CD14-positive monocyte (primary cell): ENCODE measurements at regions not wholly inside any gene's neighbourhood (a gene's known extent, or its start where the extent isn't known, plus 50 kb on each side); places are given as distances from the start of the nearest gene placed in this dataset.
"Not testable (repeated sequence)": the region's sequence is repeated elsewhere in the genome, so short reads cannot be mapped to it uniquely, and the experiment has no call there.

Experiments used
- DNase-seq, 3 donors: peaks; one replicate each; pipeline ENCODE4 v3.0.0-alpha.2; 2011 to 2022
- H2AFZ ChIP-seq: 2 replicates; pipeline ENCODE4 v1.6.0; 2012; ENCODE audit warnings: mild to moderate bottlenecking, low read depth, low read length, inconsistent platforms; ENCODE audit not compliant: insufficient read depth, poor library complexity, severe bottlenecking
- H3K27ac ChIP-seq, 2 donors: 1 replicate in 1 of 2; 2 replicates in 1 of 2; pipeline ENCODE4 v1.5.1; 2012 to 2013; ENCODE audit warnings: low read length in 2 of 2, control low read depth in 1 of 2, inconsistent platforms in 1 of 2, low read depth in 1 of 2, mild to moderate bottlenecking in 1 of 2
- H3K27me3 ChIP-seq, 2 donors: one replicate each; pipeline versions ENCODE4 v1.6.0 to v1.6.1; 2011 to 2013; ENCODE audit warnings: low read length in 2 of 2; ENCODE audit not compliant: control insufficient read depth in 2 of 2, insufficient read depth in 2 of 2
- H3K36me3 ChIP-seq, 2 donors: replicated peaks in 1 of 2; 1 replicate in 1 of 2; 2 replicates in 1 of 2; pipeline versions ENCODE4 v1.5.1 to v1.6.1; 2012 to 2013; ENCODE audit warnings: low read length in 2 of 2, control low read depth in 1 of 2, inconsistent platforms in 1 of 2, mild to moderate bottlenecking in 1 of 2; ENCODE audit not compliant: insufficient read depth in 2 of 2, control insufficient read depth in 1 of 2
- H3K4me1 ChIP-seq, 2 donors: 1 replicate in 1 of 2; 2 replicates in 1 of 2; pipeline versions ENCODE4 v1.5.1 to v1.6.1; 2012 to 2013; ENCODE audit warnings: low read length in 2 of 2, control low read depth in 1 of 2, inconsistent platforms in 1 of 2, mild to moderate bottlenecking in 1 of 2, moderate library complexity in 1 of 2; ENCODE audit not compliant: insufficient read depth in 2 of 2, control insufficient read depth in 1 of 2
- H3K4me2 ChIP-seq: replicated peaks from 2 replicates; pipeline ENCODE3; 2012; ENCODE audit warnings: low read length, moderate library complexity, mild to moderate bottlenecking; ENCODE audit not compliant: poor library complexity, severe bottlenecking; ENCODE audit errors: extremely low read depth
- H3K4me3 ChIP-seq, 3 experiments: fragments of 200-600 bp in 1 of 3; sonication (generic) in 1 of 3; replicated peaks in 1 of 3; 1 replicate in 2 of 3; 2 replicates in 1 of 3; pipeline ENCODE4 v1.5.1; 2011 to 2013; ENCODE audit warnings: low read length in 3 of 3, mild to moderate bottlenecking in 3 of 3, control low read depth in 2 of 3, low read depth in 2 of 3, inconsistent platforms in 1 of 3, moderate library complexity in 1 of 3
- H3K79me2 ChIP-seq: 2 replicates; pipeline ENCODE4 v1.6.0; 2012; ENCODE audit warnings: mild to moderate bottlenecking, control low read depth, inconsistent platforms, low read length, moderate library complexity; ENCODE audit not compliant: insufficient read depth
- H3K9ac ChIP-seq: 2 replicates; pipeline ENCODE4 v1.6.0; 2017; ENCODE audit warnings: low read length, mild to moderate bottlenecking; ENCODE audit not compliant: insufficient read depth, poor library complexity, severe bottlenecking
- H3K9me3 ChIP-seq, 2 donors: replicated peaks in 1 of 2; 1 replicate in 1 of 2; 2 replicates in 1 of 2; pipeline versions ENCODE4 v1.5.1 to v1.6.1; 2012 to 2013; ENCODE audit warnings: low read length in 2 of 2, control low read depth in 1 of 2; ENCODE audit not compliant: control insufficient read depth in 1 of 2, insufficient read depth in 1 of 2
- H4K20me1 ChIP-seq: 2 replicates; pipeline ENCODE4 v1.6.0; 2012; ENCODE audit warnings: mild to moderate bottlenecking, low read length, control low read depth, moderate library complexity; ENCODE audit not compliant: insufficient read depth
- H3K27ac Mint-ChIP-seq, 7 donors: one replicate each; pipeline ENCODE4 v1.8.0; 2020; ENCODE audit warnings: mild to moderate bottlenecking in 7 of 7, mixed read lengths in 7 of 7, moderate library complexity in 6 of 7, inconsistent platforms in 2 of 7
- H3K27me3 Mint-ChIP-seq, 3 donors: one replicate each; pipeline ENCODE4 v1.8.0; 2021 to 2022; ENCODE audit warnings: low read depth in 3 of 3, mild to moderate bottlenecking in 3 of 3, mixed read lengths in 3 of 3, moderate library complexity in 3 of 3, inconsistent platforms in 1 of 3
- H3K36me3 Mint-ChIP-seq, 2 donors: one replicate each; pipeline ENCODE4 v1.8.0; 2020; ENCODE audit warnings: mixed read lengths in 2 of 2, inconsistent platforms in 1 of 2, mild to moderate bottlenecking in 1 of 2
- H3K4me1 Mint-ChIP-seq: one replicate; pipeline ENCODE4 v1.8.0; 2020; ENCODE audit warnings: mild to moderate bottlenecking, mixed read lengths
- H3K4me3 Mint-ChIP-seq, 2 donors: one replicate each; pipeline ENCODE4 v1.8.0; 2020; ENCODE audit warnings: mild to moderate bottlenecking in 2 of 2, mixed read lengths in 2 of 2, moderate library complexity in 1 of 2
- H3K9me3 Mint-ChIP-seq, 7 donors: one replicate each; pipeline ENCODE4 v1.8.0; 2020 to 2022; ENCODE audit warnings: mixed read lengths in 7 of 7, mild to moderate bottlenecking in 6 of 7, moderate library complexity in 6 of 7, inconsistent platforms in 2 of 7
- WGBS: methylation state at CpG from one replicate; pipeline ENCODE4 v1.1.5; 2013; ENCODE audit warnings: missing lambda C conversion rate; ENCODE audit not compliant: insufficient coverage; 5-methylcytosine and 5-hydroxymethylcytosine counted together
- intact Hi-C, 2 donors: fragments of 100-400 bp; cut with micrococcal nuclease; formaldehyde crosslinking; loops; one replicate each; pipeline versions ENCODE4 v1.15.0 to v1.15.1; 2023

DNA sequence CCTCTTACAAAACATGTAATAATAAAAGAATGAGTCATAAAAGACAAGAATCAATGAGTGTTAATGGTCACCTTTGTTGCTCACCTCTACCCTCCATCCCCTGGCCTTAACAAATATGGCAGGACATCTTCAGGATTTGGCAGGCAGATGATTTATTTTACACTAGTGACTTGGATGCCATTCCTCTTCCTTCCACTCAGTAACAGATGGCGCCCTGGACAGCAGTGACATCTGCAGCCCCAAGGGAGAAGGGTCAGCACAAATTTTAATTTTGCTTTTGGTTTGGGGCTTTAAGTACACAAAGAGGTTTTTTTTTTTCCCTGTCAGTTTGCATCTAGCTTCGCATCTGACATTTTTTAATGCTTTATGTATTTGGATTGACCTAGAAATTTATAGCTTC is 188.9 kb downstream of the ZNF92 start:
- H3K9me3 Mint-ChIP-seq, H3K36me3 Mint-ChIP-seq, H3K27me3 Mint-ChIP-seq, H3K36me3 ChIP-seq, H3K79me2 ChIP-seq, H3K27me3 ChIP-seq, H4K20me1 ChIP-seq, H3K27ac Mint-ChIP-seq, H3K4me1 ChIP-seq, H3K4me2 ChIP-seq, intact Hi-C loops, H3K4me3 ChIP-seq, H2AFZ ChIP-seq, H3K9ac ChIP-seq, H3K27ac ChIP-seq, DNase-seq, H3K9me3 ChIP-seq, H3K4me3 Mint-ChIP-seq, H3K4me1 Mint-ChIP-seq: not testable (repeated sequence)
- WGBS = no CpG with 5 or more reads among the region's 2 CpGs

DNA sequence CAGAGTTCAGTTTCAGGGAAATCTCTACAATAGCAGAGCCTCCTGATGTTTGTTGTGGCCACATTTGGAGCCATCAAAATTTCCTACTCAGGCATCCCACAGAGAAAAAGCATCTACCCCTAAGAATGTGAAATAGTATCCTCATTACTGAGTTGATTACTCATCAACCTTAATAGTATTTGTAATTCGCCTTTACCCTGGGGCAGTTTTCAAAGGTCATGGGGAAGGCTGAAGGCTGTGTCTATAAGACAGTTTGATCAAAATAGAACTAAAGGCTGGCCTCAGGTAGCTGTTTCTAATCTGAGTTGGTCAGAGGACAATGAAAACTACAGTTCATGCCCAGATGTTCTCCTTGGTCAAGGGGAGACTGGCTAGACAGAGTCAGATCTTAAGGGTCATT is 189.7 kb downstream of the ZNF92 start:
- H3K4me2 ChIP-seq, H3K4me1 Mint-ChIP-seq, H4K20me1 ChIP-seq, H3K27me3 ChIP-seq, H3K36me3 ChIP-seq, H3K27ac ChIP-seq, H2AFZ ChIP-seq, H3K27me3 Mint-ChIP-seq, H3K4me3 ChIP-seq, H3K27ac Mint-ChIP-seq, H3K36me3 Mint-ChIP-seq, H3K79me2 ChIP-seq, H3K4me3 Mint-ChIP-seq, H3K9me3 ChIP-seq, intact Hi-C loops, DNase-seq, H3K4me1 ChIP-seq, H3K9ac ChIP-seq, H3K9me3 Mint-ChIP-seq: not testable (repeated sequence)
- WGBS = no CpG with 5 or more reads among the region's 1 CpG

GRCh38 chr7:65568226-65568625 is 194.6 kb downstream of the ZNF92 start:
- H3K9me3 Mint-ChIP-seq, H3K36me3 ChIP-seq, H3K4me1 ChIP-seq, H3K36me3 Mint-ChIP-seq, H4K20me1 ChIP-seq, H3K4me3 Mint-ChIP-seq, intact Hi-C loops, H3K79me2 ChIP-seq, H3K4me2 ChIP-seq, H3K9me3 ChIP-seq, H3K27ac ChIP-seq, H3K27me3 Mint-ChIP-seq, H3K4me1 Mint-ChIP-seq, H3K27me3 ChIP-seq, H3K9ac ChIP-seq, DNase-seq, H3K27ac Mint-ChIP-seq, H2AFZ ChIP-seq, H3K4me3 ChIP-seq: not testable (repeated sequence)
- no CpG with 5 or more reads among the region's 6 CpGs for WGBS

DNA sequence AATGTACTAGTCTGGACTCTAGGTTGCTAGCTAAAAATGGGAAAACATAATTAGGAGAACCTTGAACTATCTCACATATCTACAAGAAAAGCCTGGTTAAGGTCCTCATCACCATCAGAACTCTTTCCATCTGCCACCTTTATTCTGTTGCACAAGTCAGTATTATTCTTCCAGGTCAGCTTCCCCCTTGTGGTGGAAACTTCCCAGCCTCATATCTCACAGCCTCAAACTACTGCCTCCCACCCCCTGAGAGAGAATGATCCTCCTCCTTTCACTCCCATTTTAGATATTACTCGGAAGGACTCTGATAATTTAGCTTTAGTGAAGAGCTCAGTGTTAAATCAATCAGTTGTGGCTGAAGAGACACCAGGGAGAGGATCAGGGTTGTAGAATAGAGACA is 197.3 kb downstream of the ZNF92 start:
- H3K79me2 ChIP-seq, H3K27ac Mint-ChIP-seq, H3K4me2 ChIP-seq, intact Hi-C loops, H4K20me1 ChIP-seq, H3K9ac ChIP-seq, H3K36me3 Mint-ChIP-seq, H3K4me1 Mint-ChIP-seq, H3K27me3 ChIP-seq, H3K27ac ChIP-seq, H2AFZ ChIP-seq, H3K4me3 Mint-ChIP-seq, H3K4me1 ChIP-seq, DNase-seq, H3K9me3 Mint-ChIP-seq, H3K4me3 ChIP-seq, H3K27me3 Mint-ChIP-seq, H3K36me3 ChIP-seq, H3K9me3 ChIP-seq: not testable (repeated sequence)
- no CpG with 5 or more reads among the region's 1 CpG for WGBS
